ENCODE measurements at regions not wholly inside any gene's neighbourhood (a gene's known extent, or its start where the extent isn't known, plus 50 kb on each side); places are given as distances from the start of the nearest gene placed in this dataset.

DNA sequence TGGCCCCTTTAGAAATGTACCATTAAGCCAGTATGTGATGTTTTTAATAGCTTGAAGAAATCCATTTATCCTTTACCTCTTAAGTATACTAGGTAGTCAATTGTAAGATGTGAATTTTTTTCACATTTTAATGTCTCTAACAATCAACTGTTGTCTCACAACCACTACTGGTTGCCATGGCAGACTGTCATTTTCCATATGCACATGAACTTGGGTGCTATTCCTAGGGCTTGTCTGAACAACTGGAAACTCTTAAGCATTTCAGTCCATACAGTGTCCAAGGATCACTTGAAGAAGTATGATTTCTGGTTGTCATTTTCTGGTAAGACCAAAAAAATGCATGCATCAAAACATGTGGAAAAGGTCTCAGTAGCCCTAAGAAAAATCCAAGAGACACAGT lies 315.1 kb downstream of the HHIPL2 start:
- TF ChIP-seq, protein P1, sequence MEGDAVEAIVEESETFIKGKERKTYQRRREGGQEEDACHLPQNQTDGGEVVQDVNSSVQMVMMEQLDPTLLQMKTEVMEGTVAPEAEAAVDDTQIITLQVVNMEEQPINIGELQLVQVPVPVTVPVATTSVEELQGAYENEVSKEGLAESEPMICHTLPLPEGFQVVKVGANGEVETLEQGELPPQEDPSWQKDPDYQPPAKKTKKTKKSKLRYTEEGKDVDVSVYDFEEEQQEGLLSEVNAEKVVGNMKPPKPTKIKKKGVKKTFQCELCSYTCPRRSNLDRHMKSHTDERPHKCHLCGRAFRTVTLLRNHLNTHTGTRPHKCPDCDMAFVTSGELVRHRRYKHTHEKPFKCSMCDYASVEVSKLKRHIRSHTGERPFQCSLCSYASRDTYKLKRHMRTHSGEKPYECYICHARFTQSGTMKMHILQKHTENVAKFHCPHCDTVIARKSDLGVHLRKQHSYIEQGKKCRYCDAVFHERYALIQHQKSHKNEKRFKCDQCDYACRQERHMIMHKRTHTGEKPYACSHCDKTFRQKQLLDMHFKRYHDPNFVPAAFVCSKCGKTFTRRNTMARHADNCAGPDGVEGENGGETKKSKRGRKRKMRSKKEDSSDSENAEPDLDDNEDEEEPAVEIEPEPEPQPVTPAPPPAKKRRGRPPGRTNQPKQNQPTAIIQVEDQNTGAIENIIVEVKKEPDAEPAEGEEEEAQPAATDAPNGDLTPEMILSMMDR (IDR thresholded peaks at IDR 0.05; ENCODE audit: low read depth, low read length) = no peak
- DNase-seq (ENCODE audit: extremely low read depth, low read depth) = no peak

DNA sequence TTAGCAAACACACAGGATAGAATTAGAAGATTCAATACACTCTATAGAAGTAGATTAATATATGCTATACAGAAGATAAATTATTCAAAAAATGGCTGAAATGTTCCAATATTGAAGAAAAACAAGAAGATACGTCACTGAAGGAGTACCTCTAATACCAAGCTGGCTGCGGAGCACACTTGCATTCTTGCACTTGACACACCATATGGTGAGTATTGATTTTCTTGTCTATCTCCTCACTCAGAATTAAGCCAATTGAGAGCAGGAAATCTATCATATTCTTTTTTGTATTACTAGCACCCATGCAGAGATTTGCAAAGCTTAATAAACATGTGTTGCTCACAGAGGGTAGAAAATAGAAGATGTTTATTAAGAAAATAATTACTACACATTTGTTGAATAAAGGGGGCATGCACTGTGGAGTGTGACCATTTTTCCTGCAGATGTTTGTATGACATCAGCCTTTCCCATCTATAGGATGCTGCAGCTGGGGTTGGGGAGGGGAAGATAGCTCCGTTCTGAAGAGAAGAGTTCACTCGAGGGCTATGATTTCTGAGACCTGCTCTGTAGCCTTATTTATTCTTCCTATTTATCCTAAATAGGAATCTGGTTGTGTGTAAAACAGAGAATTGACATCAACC lies 318.1 kb downstream of the HHIPL2 start:
- TF ChIP-seq, protein P1 (IDR thresholded peaks at IDR 0.05; ENCODE audit: low read depth, low read length) = no peak
- DNase-seq (ENCODE audit: extremely low read depth, low read depth) = no peak

DNA sequence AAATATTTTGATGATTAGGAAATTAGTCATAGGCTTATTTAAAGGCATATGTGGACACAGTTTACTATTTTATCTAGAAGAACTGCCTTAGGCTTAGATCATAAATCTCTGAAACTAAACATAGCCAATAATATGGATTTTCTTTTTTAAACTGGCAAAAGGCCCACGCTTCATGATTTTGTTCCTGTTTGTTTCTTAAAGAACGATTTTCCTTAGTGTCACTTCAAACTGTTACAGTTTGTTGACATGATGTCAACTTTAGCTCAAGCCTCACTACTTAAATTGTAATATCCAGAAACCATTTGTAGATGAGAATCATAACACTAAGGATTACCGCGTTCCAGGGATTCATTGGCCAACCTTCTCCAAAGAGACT lies 322.6 kb downstream of the HHIPL2 start:
- TF ChIP-seq, protein P1 (IDR thresholded peaks at IDR 0.05; ENCODE audit: low read depth, low read length) = no peak
- no peak for DNase-seq (ENCODE audit: extremely low read depth, low read depth)

DNA sequence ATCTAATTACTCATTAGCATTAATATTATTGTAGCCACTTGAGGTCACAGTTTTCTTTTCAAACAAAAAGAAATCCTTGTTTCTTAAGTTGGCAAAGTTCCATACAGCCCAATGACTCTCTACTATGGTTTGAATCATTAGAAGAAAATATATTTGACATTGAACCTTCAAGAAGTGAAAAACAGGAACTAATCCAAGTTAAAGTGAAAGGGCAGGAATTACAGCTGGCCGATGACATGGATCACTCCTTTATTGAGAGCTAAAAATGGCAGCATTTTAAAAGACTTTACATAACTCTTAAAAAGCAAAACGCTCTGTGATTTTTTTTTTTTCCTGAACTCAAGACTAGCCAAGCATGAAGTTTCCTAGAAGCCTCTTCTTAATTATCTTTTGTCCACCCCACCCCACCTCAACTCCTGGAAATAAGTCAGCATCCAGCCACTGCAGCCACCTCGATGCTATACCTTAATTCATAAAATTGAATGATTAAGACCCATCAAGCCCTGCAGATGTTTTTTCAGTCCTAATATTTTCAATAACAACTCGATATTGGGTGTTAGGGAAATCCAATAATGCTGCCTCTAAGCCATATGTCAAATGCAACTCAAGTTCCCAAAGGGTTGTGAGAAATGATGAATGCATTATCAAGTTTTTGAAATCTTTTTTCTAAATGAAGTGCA lies 323.1 kb downstream of the HHIPL2 start:
- TF ChIP-seq, protein P1 (IDR thresholded peaks at IDR 0.05; ENCODE audit: low read depth, low read length) = no peak
- no peak for DNase-seq (ENCODE audit: extremely low read depth, low read depth)

DNA sequence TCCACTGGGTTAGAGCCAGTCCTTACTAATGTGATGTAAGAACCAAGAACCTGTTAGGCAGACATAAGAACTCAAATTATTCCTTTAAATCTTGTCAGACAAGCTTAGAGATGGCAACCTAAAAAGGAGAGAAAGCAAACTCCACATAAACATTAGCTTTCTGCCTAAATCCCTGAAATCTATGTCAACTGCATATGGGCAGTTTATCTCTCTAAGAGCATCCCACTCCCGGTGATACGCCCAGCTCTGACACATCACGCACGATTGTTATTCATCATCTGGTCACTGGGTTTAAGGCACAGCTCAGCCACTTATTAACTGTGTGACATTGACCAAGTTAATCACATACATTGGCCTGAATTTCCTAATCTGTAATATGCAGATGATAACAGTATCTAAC lies 323.7 kb downstream of the HHIPL2 start:
- TF ChIP-seq, protein P1 (IDR thresholded peaks at IDR 0.05; ENCODE audit: low read depth, low read length) = no peak
- DNase-seq (ENCODE audit: extremely low read depth, low read depth) = no peak

DNA sequence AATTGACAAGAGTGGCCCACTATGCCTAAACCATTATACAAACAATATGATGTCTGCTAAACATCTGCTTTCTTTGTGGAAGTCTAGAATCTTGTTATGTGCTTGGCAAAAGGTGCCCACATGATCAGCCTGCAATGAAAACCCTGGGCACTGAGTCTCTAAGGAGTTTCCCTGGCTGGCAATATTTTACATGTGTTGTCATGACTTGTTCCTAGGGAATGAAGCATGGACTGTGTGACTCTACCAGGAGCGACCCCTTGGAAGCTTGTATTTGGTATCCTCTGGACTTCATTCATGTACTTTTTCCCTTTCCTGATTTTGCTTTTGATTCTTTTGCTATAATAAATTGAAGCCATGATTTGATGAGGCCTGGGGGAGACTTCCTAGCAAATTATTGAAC lies 324.9 kb downstream of the HHIPL2 start:
- no peak for DNase-seq (ENCODE audit: extremely low read depth, low read depth)
- TF ChIP-seq, protein P1 (IDR thresholded peaks at IDR 0.05; ENCODE audit: low read depth, low read length) = no peak

DNA sequence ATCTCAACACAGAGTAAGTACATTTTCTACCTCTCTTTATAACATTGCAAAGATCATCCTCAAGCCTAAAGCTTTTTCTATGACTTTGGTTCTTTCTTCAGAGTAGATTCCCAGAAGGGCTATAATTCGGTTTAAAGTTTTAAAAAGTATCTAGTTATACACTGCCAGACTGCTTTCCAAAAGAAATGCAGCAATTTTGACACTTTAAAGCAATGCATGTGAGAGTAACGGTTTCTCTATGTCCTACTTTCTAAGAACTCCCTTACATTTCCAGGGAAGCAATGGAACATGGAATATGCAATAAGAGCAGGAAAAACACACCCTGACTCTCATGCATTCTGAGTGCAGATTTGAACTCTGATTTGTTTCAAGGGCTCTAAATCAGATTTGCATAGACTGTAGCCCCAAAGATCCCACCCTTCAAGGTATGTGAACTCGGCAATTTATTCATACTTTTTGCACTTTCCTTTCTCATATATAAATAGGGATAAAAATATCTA lies 331.6 kb downstream of the HHIPL2 start:
- TF ChIP-seq, protein P1 (IDR thresholded peaks at IDR 0.05; ENCODE audit: low read depth, low read length) = no peak
- no peak for DNase-seq (ENCODE audit: extremely low read depth, low read depth)
